IPS-18c (cell line): ENCODE measurements at regions not wholly inside any gene's neighbourhood (a gene's known extent, or its start where the extent isn't known, plus 50 kb on each side); places are given as distances from the start of the nearest gene placed in this dataset.

ENCODE experiments used
- H3K4me3 ChIP-seq: 2 replicates; pipeline ENCODE4 v1.7.0; 2013; ENCODE audit warnings: low read depth, mild to moderate bottlenecking, low read length, moderate library complexity; ENCODE audit not compliant: insufficient read depth
- H3K9me3 ChIP-seq: one replicate; pipeline ENCODE4 v1.6.1; 2013; ENCODE audit warnings: mild to moderate bottlenecking, low read length, moderate library complexity; ENCODE audit not compliant: control insufficient read depth, insufficient read depth

DNA sequence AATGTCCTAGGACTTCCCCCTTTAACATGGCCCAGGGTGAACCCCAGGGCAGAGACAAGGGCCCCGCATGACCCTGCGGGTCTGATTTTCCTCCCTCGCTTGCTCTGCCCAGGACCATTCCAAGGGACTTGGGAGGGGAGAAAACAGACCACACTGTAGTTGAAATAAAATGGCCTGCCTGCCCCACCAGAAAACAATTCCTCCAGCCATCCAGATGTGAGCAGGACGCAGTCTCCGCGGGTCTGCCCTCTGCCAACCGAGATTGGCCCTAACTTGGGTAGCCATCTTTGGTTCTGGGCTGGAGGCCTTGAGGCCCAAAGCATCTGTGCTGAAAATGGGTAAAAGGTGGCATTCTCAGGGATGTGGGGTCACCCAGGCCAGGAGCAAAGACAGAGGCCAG lies 75.5 kb downstream of the RFLNA start:
- Histone ChIP-seq H3K4me3 (no peak overlapping the region), H3K9me3 (no peaks in the 10 kb centered on the region)

- peaks cover 2% of the 10 kb centered on the region for H3K9me3 ChIP-seq
- no peak overlapping the region for H3K4me3 ChIP-seq
Measured at GRCh38 chr12:124369827-124370378, 75.0 kb downstream of the RFLNA start.

- Histone ChIP-seq H3K4me3 (no peak overlapping the region), H3K9me3 (peaks cover 2% of the 10 kb centered on the region)
Measured at GRCh38 chr12:124369055-124369826, 74.3 kb downstream of the RFLNA start.

GRCh38 chr12:124368421-124369032 lies 73.6 kb downstream of the RFLNA start:
- H3K4me3 ChIP-seq = no peak overlapping the region
- peaks cover 2% of the 10 kb centered on the region for H3K9me3 ChIP-seq

- peaks cover 2% of the 10 kb centered on the region for H3K9me3 ChIP-seq
- H3K4me3 ChIP-seq = no peak overlapping the region
Measured at GRCh38 chr12:124365726-124366430, 71.0 kb downstream of the RFLNA start.
